K562 (cell line): ENCODE measurements at regions not wholly inside any gene's neighbourhood (a gene's known extent, or its start where the extent isn't known, plus 50 kb on each side); places are given as distances from the start of the nearest gene placed in this dataset.

Source experiments
- ATAC-seq: fragments of 200-7000 bp; cut with Tn5 transposase; 3 replicates; pipeline ENCODE4 v1.9.1; 2020; ENCODE audit warnings: moderate library complexity
- BruUV-seq: library from RNA; stranded (reverse); fragments of 400-500 nt; replicated peaks from 2 replicates; lab custom pipeline; 2021; lab: Mats Ljungman, UMichigan
- CTCF ChIA-PET: fragments of 300-600 bp; formaldehyde crosslinking; extraction: SDS; loops from one replicate; lab custom pipeline; 2021; ENCODE audit warnings: low intra/inter-chr PET ratio; lab: Yijun Ruan, JAX
- POLR2A ChIA-PET: fragments of 300-600, 350-650 bp; sonication (Branson Sonifier 250); formaldehyde crosslinking; extraction: SDS; loops from one replicate; lab custom pipeline; 2021; ENCODE audit warnings: antibody characterized with exemption, inconsistent platforms; lab: Yijun Ruan, JAX
- DNase-seq, 4 experiments: peaks; one replicate each; pipeline versions ENCODE4 v3.0.0 to v3.0.0-alpha.2; 2011 to 2018; ENCODE audit warnings: low spot score in 3 of 4, mixed read lengths in 3 of 4; ENCODE audit errors: extremely low read depth in 1 of 4
- FAIRE-seq: peaks from 2 replicates; lab custom pipeline; 2011; peaks lifted over from hg19 to GRCh38; lab: Jason Lieb, UNC
- H2AFZ ChIP-seq: 2 replicates; pipeline ENCODE4 v1.6.0; 2011; ENCODE audit warnings: low read depth, low read length, control low read depth, inconsistent platforms
- H3K27ac ChIP-seq: fragments of 200-600 bp; 3 replicates; pipeline ENCODE4 v1.8.0; 2011; ENCODE audit warnings: low read depth, mild to moderate bottlenecking, control low read depth, inconsistent platforms, low read length, moderate library complexity, mixed read lengths; ENCODE audit errors: extremely low read depth
- H3K27me3 ChIP-seq, 2 experiments: fragments of 300-600 bp in 1 of 2; 2 replicates in 1 of 2; 3 replicates in 1 of 2; pipeline versions ENCODE4 v1.6.0 to v1.8.0; 2011; ENCODE audit warnings: inconsistent platforms in 2 of 2, low read length in 2 of 2, mild to moderate bottlenecking in 1 of 2, mixed read lengths in 1 of 2, moderate library complexity in 1 of 2; ENCODE audit not compliant: control insufficient read depth in 2 of 2, insufficient read depth in 2 of 2
- H3K36me3 ChIP-seq: fragments of 300-600 bp; 3 replicates; pipeline ENCODE4 v1.8.0; 2011; ENCODE audit warnings: mild to moderate bottlenecking, low read length, inconsistent platforms; ENCODE audit not compliant: control insufficient read depth, insufficient read depth
- H3K4me1 ChIP-seq, 2 experiments: fragments of 200-600 bp in 1 of 2; replicated peaks in 1 of 2; 2 replicates in 1 of 2; 3 replicates in 1 of 2; pipeline versions ENCODE4 v1.5.1 to v1.8.0; 2011; ENCODE audit warnings: inconsistent platforms in 2 of 2, low read length in 2 of 2, mild to moderate bottlenecking in 1 of 2, mixed read lengths in 1 of 2, moderate library complexity in 1 of 2; ENCODE audit not compliant: control insufficient read depth in 2 of 2, insufficient read depth in 2 of 2
- H3K4me2 ChIP-seq: 2 replicates; pipeline ENCODE4 v1.6.1; 2011; ENCODE audit warnings: low read length, control low read depth, inconsistent platforms, mixed read lengths; ENCODE audit not compliant: insufficient read depth
- H3K4me3 ChIP-seq: fragments of 200-600 bp; sonication (generic), shearing (Covaris generic); 2 replicates; pipeline ENCODE4 v1.5.1; 2016; ENCODE audit warnings: control low read depth, inconsistent platforms
- H3K79me2 ChIP-seq: fragments of 200-600 bp; 3 replicates; pipeline ENCODE4 v1.8.0; 2011; ENCODE audit warnings: low read length, inconsistent platforms; ENCODE audit not compliant: control insufficient read depth, insufficient read depth
- H3K9ac ChIP-seq, 2 experiments: 2 replicates each; pipeline versions ENCODE4 v1.6.0 to v1.6.1; 2011; ENCODE audit warnings: low read depth in 2 of 2, low read length in 2 of 2, control low read depth in 1 of 2, inconsistent platforms in 1 of 2, mild to moderate bottlenecking in 1 of 2, mixed read lengths in 1 of 2; ENCODE audit not compliant: insufficient read depth in 1 of 2
- H3K9me1 ChIP-seq: one replicate; pipeline ENCODE4 v1.6.0; 2011; ENCODE audit warnings: inconsistent platforms, mild to moderate bottlenecking, low read length, moderate library complexity; ENCODE audit not compliant: control insufficient read depth, insufficient read depth
- H3K9me3 ChIP-seq: replicated peaks from 2 replicates; pipeline ENCODE4 v1.5.1; 2011; ENCODE audit warnings: low read depth, low read length, inconsistent platforms; ENCODE audit not compliant: control insufficient read depth, insufficient read depth
- H4K20me1 ChIP-seq: replicated peaks from 2 replicates; pipeline ENCODE4 v1.6.1; 2011; ENCODE audit warnings: low read length, inconsistent platforms, mixed read lengths; ENCODE audit not compliant: control insufficient read depth, insufficient read depth
- ATF3 ChIP-seq, 2 experiments: fragments of 450-650 bp in 1 of 2; sonication (generic) in 1 of 2; formaldehyde crosslinking in 1 of 2; IDR thresholded peaks in 1 of 2; conservative IDR thresholded peaks in 1 of 2; 2 replicates each; pipeline versions ENCODE4 v1.6.1 to v1.8.1; 2016 to 2023; ENCODE audit warnings: mild to moderate bottlenecking in 2 of 2, moderate library complexity in 2 of 2, inconsistent platforms in 1 of 2, missing genetic modification reagents in 1 of 2
- CHAMP1 ChIP-seq: fragments of 450-650 bp; IDR thresholded peaks from 2 replicates; pipeline ENCODE4 v1.6.1; 2016; ENCODE audit warnings: mild to moderate bottlenecking
- COPS2 ChIP-seq: fragments of 450-650 bp; conservative IDR thresholded peaks from 2 replicates; pipeline ENCODE4 v1.6.1; 2016; ENCODE audit warnings: mild to moderate bottlenecking, moderate library complexity
- GTF2F1 ChIP-seq: IDR thresholded peaks from 2 replicates; pipeline ENCODE4 v1.6.1; 2011; ENCODE audit warnings: low read depth, low read length, improper control_type of control experiment
- IRF9 ChIP-seq: fragments of 450-650 bp; IDR thresholded peaks from 2 replicates; pipeline ENCODE4 v1.6.1; 2016; ENCODE audit warnings: missing biosample characterization, missing genetic modification characterization
- LCOR ChIP-seq: sonication (generic); formaldehyde crosslinking; IDR thresholded peaks from 2 replicates; pipeline ENCODE4 v1.8.0; 2022; ENCODE audit warnings: mild to moderate bottlenecking, missing genetic modification reagents
- SMARCC2 ChIP-seq: fragments of 450-650 bp; IDR thresholded peaks from 2 replicates; pipeline ENCODE4 v1.6.1; 2017; ENCODE audit warnings: antibody characterized with exemption, moderate library complexity, mild to moderate bottlenecking, low read depth
- ZNF124 ChIP-seq: sonication (generic); formaldehyde crosslinking; IDR thresholded peaks from 2 replicates; pipeline ENCODE4 v1.8.1; 2022; ENCODE audit warnings: missing genetic modification reagents
- ZNF282 ChIP-seq: sonication (generic); formaldehyde crosslinking; IDR thresholded peaks from 2 replicates; pipeline ENCODE4 v1.8.1; 2023; ENCODE audit warnings: missing genetic modification reagents
- ZNF75A ChIP-seq: fragments of 450-650 bp; formaldehyde crosslinking; IDR thresholded peaks from 2 replicates; pipeline ENCODE4 v1.4.0; 2020; ENCODE audit warnings: mild to moderate bottlenecking
- ZNF778 ChIP-seq: fragments of 450-650 bp; formaldehyde crosslinking; IDR thresholded peaks from 2 replicates; pipeline ENCODE4 v1.4.0; 2020; ENCODE audit warnings: mild to moderate bottlenecking, moderate library complexity
- WGBS: fragments of 100-300 bp; shearing (Covaris generic); methylation state at CpG from one replicate; pipeline ENCODE4 v1.1.6; 2016; ENCODE audit warnings: low coverage, mixed read lengths; ENCODE audit not compliant: insufficient coverage; ENCODE audit errors: missing lambda C conversion rate; 5-methylcytosine and 5-hydroxymethylcytosine counted together
- in situ Hi-C: fragments of 300-500 bp; cut with MboI; formaldehyde crosslinking; loops from 4 replicates; pipeline ENCODE4 v1.15.0; 2018; ENCODE audit warnings: inconsistent platforms, mixed read lengths
- intact Hi-C: fragments of 100-400 bp; cut with micrococcal nuclease; formaldehyde crosslinking; loops from 2 replicates; pipeline ENCODE4 v1.14.2; 2022

GRCh38 chr1:60878323-60878722 lies 204.0 kb upstream of the NFIA start:
- Histone ChIP-seq H3K27ac (no peak overlapping the region), H3K36me3 (no peaks in the 10 kb centered on the region), H3K79me2 (no peaks in the 10 kb centered on the region), H3K27me3 (no peaks in the 10 kb centered on the region), H4K20me1 (no peaks in the 10 kb centered on the region), H3K4me1 (no peaks in the 10 kb centered on the region; a peak in 2 of 5 replicates), H3K4me3 (no peak overlapping the region), H2AFZ (no peak overlapping the region), H3K4me2 (no peak overlapping the region), H3K9me3 (no peaks in the 10 kb centered on the region), H3K9me1 (no peaks in the 10 kb centered on the region), H3K9ac (no peak overlapping the region)
- no TSS peak for BruUV-seq
- no peak for TF ChIP-seq ATF3 (IDR thresholded peaks at IDR 0.05)
- no peak for TF ChIP-seq ATF3 (CRISPR knock-in tag; conservative IDR thresholded peaks at IDR 0.05)
- TF ChIP-seq CHAMP1, result no peak
- TF ChIP-seq ZNF75A, result no peak
- TF ChIP-seq COPS2, result no peak
- TF ChIP-seq ZNF124 (CRISPR knock-in tag), result no peak
- no peak for TF ChIP-seq SMARCC2
- TF ChIP-seq LCOR (CRISPR knock-in tag), result no peak
- TF ChIP-seq GTF2F1, result no peak
- no peak for TF ChIP-seq ZNF282 (CRISPR knock-in tag)
- TF ChIP-seq IRF9, result no peak
- no peak for TF ChIP-seq ZNF778 (CRISPR knock-in tag)
- DNase-seq (no peak), FAIRE-seq (no peak), ATAC-seq (no peak)
- in situ Hi-C loops, result no loop called here
- WGBS, result 6% methylated on average over 1 of the region's 1 CpG
- ChIA-PET POLR2A (no interaction called here), CTCF (no interaction called here)
- intact Hi-C loops, result no loop called here
